ENCODE measurements at regions not wholly inside any gene's neighbourhood (a gene's known extent, or its start where the extent isn't known, plus 50 kb on each side); places are given as distances from the start of the nearest gene placed in this dataset.

- Histone ChIP-seq H3K4me1 (no peaks in the 10 kb centered on the region), H3K36me3 (no peaks in the 10 kb centered on the region), H2AFZ (replicated peaks) (no peak overlapping the region), H3K9me3 (ENCODE audit: low read depth) (peaks cover 8% of the 10 kb centered on the region), H3K27ac (no peak overlapping the region), H3K79me2 (ENCODE audit: low read depth) (no peaks in the 10 kb centered on the region), H3F3A (ENCODE audit: low read depth) (no peaks in the 10 kb centered on the region), H3K4me2 (no peak overlapping the region), H4K20me1 (ENCODE audit: low read depth) (no peaks in the 10 kb centered on the region), H3K27me3 (no peaks in the 10 kb centered on the region), H3K9ac (no peak overlapping the region), H3K4me3 (no peak overlapping the region)
- Mint-ChIP-seq H3K27ac (no peak overlapping the region), H3K36me3 (no peaks in the 10 kb centered on the region), H3K27me3 (ENCODE audit: insufficient read depth, low read depth) (no peaks in the 10 kb centered on the region), H3K9me3 (peaks cover 11% of the 10 kb centered on the region), H3K4me3 (no peak overlapping the region), H3K4me1 (no peaks in the 10 kb centered on the region)
- TF ChIP-seq EZH2phosphoT487 (IDR thresholded peaks at IDR 0.05) = no peak
- TF ChIP-seq, protein P1, sequence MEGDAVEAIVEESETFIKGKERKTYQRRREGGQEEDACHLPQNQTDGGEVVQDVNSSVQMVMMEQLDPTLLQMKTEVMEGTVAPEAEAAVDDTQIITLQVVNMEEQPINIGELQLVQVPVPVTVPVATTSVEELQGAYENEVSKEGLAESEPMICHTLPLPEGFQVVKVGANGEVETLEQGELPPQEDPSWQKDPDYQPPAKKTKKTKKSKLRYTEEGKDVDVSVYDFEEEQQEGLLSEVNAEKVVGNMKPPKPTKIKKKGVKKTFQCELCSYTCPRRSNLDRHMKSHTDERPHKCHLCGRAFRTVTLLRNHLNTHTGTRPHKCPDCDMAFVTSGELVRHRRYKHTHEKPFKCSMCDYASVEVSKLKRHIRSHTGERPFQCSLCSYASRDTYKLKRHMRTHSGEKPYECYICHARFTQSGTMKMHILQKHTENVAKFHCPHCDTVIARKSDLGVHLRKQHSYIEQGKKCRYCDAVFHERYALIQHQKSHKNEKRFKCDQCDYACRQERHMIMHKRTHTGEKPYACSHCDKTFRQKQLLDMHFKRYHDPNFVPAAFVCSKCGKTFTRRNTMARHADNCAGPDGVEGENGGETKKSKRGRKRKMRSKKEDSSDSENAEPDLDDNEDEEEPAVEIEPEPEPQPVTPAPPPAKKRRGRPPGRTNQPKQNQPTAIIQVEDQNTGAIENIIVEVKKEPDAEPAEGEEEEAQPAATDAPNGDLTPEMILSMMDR (IDR thresholded peaks at IDR 0.05) = no peak
- TF ChIP-seq EZH2 (IDR thresholded peaks at IDR 0.05) = no peak
- DNase-seq (ENCODE audit: low spot score) = no peak
Measured at GRCh38 chr2:22273853-22274252, 1111.1 kb upstream of the KLHL29 start.

DNA sequence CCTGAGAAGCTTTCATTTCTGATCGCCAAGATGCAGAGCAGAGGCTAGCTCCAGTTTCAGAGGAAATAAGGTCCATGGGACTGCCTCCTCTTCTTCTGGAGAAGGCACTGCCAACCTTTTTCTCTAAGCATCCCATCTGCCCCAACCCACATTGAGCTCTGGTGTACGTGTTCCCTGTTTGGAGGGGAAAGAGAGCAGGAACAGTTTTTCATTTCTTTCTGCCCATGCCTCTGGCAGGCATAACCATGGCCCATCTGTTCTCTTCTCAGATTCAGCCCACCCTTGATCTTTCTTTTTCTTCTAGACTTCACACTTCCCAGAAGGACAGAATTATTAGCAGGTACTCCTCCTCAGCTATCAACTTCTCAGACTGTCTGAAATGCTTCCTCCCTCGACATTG is 1110.3 kb upstream of the KLHL29 start:
- peaks cover 1% of the 10 kb centered on the region for H3K4me1 Mint-ChIP-seq
- peaks cover 8% of the 10 kb centered on the region for H3K9me3 Mint-ChIP-seq
- H3K9ac ChIP-seq = no peak overlapping the region
- H3K27me3 ChIP-seq = no peaks in the 10 kb centered on the region
- no peaks in the 10 kb centered on the region for H3F3A ChIP-seq (ENCODE audit: low read depth)
- H3K27ac ChIP-seq = no peak overlapping the region
- H3K4me3 Mint-ChIP-seq = no peak overlapping the region
- no peak overlapping the region for H2AFZ ChIP-seq (replicated peaks)
- no peaks in the 10 kb centered on the region for H4K20me1 ChIP-seq (ENCODE audit: low read depth)
- H3K4me3 ChIP-seq = no peak overlapping the region
- H3K27ac Mint-ChIP-seq = no peak overlapping the region
- TF ChIP-seq, protein P1 (IDR thresholded peaks at IDR 0.05) = no peak
- no peak for TF ChIP-seq EZH2 (IDR thresholded peaks at IDR 0.05)
- no peaks in the 10 kb centered on the region for H3K27me3 Mint-ChIP-seq (ENCODE audit: insufficient read depth, low read depth)
- peaks cover 8% of the 10 kb centered on the region for H3K9me3 ChIP-seq (ENCODE audit: low read depth)
- H3K36me3 Mint-ChIP-seq = no peaks in the 10 kb centered on the region
- no peak overlapping the region for H3K4me2 ChIP-seq
- H3K79me2 ChIP-seq (ENCODE audit: low read depth) = no peaks in the 10 kb centered on the region
- H3K36me3 ChIP-seq = no peaks in the 10 kb centered on the region
- no peaks in the 10 kb centered on the region for H3K4me1 ChIP-seq
- DNase-seq (ENCODE audit: low spot score) = no peak

GRCh38 chr2:22276696-22277095 is 1108.3 kb upstream of the KLHL29 start:
- no peak overlapping the region for H3K27ac Mint-ChIP-seq

More at GRCh38 chr2:22276696-22277095, 1108.3 kb upstream of the KLHL29 start:
- Histone ChIP-seq H3F3A (ENCODE audit: low read depth) (no peaks in the 10 kb centered on the region), H3K79me2 (ENCODE audit: low read depth) (no peaks in the 10 kb centered on the region), H3K36me3 (no peaks in the 10 kb centered on the region), H3K9me3 (ENCODE audit: low read depth) (no peaks in the 10 kb centered on the region), H3K27me3 (no peaks in the 10 kb centered on the region), H3K4me2 (no peak overlapping the region), H3K4me1 (no peaks in the 10 kb centered on the region), H3K4me3 (no peak overlapping the region), H2AFZ (replicated peaks) (no peak overlapping the region), H3K9ac (no peak overlapping the region), H4K20me1 (ENCODE audit: low read depth) (no peaks in the 10 kb centered on the region), H3K27ac (no peak overlapping the region)
- H3K9me3 Mint-ChIP-seq = no peaks in the 10 kb centered on the region
- H3K27me3 Mint-ChIP-seq (ENCODE audit: insufficient read depth, low read depth) = no peaks in the 10 kb centered on the region
- H3K36me3 Mint-ChIP-seq = no peaks in the 10 kb centered on the region
- TF ChIP-seq EZH2 (IDR thresholded peaks at IDR 0.05) (no peak), EZH2phosphoT487 (IDR thresholded peaks at IDR 0.05) (no peak)
- TF ChIP-seq, protein P1 (IDR thresholded peaks at IDR 0.05) = no peak
- no peak for DNase-seq (ENCODE audit: low spot score)
- no peak overlapping the region for H3K4me3 Mint-ChIP-seq
- peaks cover 6% of the 10 kb centered on the region for H3K4me1 Mint-ChIP-seq
